Neuron (in vitro differentiated cells): ENCODE measurements at regions not wholly inside any gene's neighbourhood (a gene's known extent, or its start where the extent isn't known, plus 50 kb on each side); places are given as distances from the start of the nearest gene placed in this dataset.

Source experiments
- H2AFZ ChIP-seq: one replicate; pipeline ENCODE4 v1.6.1; 2013; ENCODE audit warnings: low read depth, mild to moderate bottlenecking, inconsistent platforms, low read length, moderate library complexity
- H3K27me3 ChIP-seq: one replicate; pipeline ENCODE4 v1.6.1; 2013; ENCODE audit warnings: low read length; ENCODE audit not compliant: insufficient read depth
- H3K36me3 ChIP-seq: one replicate; pipeline ENCODE4 v1.6.1; 2013; ENCODE audit warnings: low read length; ENCODE audit not compliant: insufficient read depth
- H3K4me1 ChIP-seq: one replicate; pipeline ENCODE4 v1.6.1; 2013; ENCODE audit warnings: low read length; ENCODE audit not compliant: insufficient read depth
- H3K4me3 ChIP-seq: 2 replicates; pipeline ENCODE4 v1.5.1; 2013; ENCODE audit warnings: mild to moderate bottlenecking, low read length, moderate library complexity
- H3K9me3 ChIP-seq: one replicate; pipeline ENCODE4 v1.6.1; 2013; ENCODE audit warnings: low read length

DNA sequence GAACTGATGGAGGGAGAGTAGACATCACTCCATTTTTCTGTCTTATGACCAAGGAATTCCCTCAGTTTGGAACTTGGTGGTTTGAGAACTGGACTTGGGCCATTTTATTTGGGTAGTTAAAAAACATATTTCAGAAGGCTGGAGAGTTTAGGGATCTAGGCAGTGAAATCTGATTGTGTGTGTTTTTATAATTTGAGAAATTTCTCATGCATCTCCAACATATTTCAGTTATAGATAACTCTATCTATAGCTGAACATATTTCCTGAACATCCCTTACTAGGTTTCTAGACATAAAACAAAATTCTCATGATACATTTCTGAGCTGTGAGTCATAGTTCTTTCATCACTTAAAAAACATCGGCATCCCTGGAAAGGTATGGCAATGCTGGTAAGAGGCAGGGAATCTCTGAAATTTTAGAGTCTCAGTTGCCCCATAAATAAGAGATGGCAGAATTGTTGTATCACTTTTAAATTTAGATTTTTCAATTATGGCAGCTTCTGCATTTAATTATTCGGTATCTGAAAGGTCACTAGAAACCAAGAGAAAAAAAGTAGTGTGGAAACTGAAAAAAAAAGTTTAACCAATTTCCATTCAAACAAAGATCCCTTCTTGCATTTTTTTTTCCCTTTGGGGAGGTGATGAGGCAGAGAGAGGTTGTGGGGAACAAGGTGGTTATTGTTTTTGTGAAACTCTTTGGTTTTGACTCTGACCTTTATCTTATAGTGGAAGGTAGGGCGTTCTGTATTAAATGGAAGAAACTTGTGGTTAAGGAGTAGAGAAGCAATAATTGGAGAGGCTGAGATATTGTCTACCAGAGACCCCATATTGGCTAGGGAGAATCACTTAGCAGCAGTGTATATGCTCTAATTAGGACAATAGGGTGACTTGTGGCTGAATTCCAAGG lies 102.9 kb downstream of the FASLG start:
- Histone ChIP-seq H3K36me3 (no peaks in the 10 kb centered on the region), H2AFZ (no peak overlapping the region), H3K27me3 (no peaks in the 10 kb centered on the region), H3K9me3 (no peaks in the 10 kb centered on the region), H3K4me3 (no peak overlapping the region), H3K4me1 (no peaks in the 10 kb centered on the region)

GRCh38 chr1:172763057-172763456 lies 104.2 kb downstream of the FASLG start:
- H2AFZ ChIP-seq: no peak overlapping the region
- H3K4me3 ChIP-seq: no peak overlapping the region
- no peaks in the 10 kb centered on the region for H3K9me3 ChIP-seq
- no peaks in the 10 kb centered on the region for H3K27me3 ChIP-seq
- H3K4me1 ChIP-seq: no peaks in the 10 kb centered on the region
- no peaks in the 10 kb centered on the region for H3K36me3 ChIP-seq

DNA sequence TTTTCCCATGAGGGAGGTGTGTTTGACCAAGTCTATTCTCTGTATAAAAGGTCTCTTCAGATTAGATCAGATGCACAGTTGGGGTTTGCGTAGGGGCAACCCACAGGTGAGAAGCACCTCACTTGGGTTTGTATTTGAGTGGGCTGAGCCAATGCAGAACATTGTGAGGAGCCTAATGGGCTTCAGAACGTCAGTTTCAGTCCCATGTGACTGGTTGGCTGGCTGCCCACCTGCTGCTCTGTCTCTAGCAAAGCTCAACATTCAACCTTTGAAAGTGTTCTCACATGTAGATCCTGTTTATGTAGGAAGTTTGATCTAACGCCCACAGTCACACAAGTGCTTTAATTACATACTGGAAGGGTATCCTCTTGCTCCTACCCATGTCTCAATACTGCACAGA lies 105.5 kb downstream of the FASLG start:
- H3K27me3 ChIP-seq: no peaks in the 10 kb centered on the region
- H3K36me3 ChIP-seq: no peaks in the 10 kb centered on the region
- H3K9me3 ChIP-seq: no peaks in the 10 kb centered on the region
- H3K4me3 ChIP-seq: no peak overlapping the region
- no peak overlapping the region for H2AFZ ChIP-seq
- no peaks in the 10 kb centered on the region for H3K4me1 ChIP-seq

GRCh38 chr1:172766462-172766861 lies 107.6 kb downstream of the FASLG start:
- no peaks in the 10 kb centered on the region for H3K36me3 ChIP-seq
- no peaks in the 10 kb centered on the region for H3K9me3 ChIP-seq

DNA sequence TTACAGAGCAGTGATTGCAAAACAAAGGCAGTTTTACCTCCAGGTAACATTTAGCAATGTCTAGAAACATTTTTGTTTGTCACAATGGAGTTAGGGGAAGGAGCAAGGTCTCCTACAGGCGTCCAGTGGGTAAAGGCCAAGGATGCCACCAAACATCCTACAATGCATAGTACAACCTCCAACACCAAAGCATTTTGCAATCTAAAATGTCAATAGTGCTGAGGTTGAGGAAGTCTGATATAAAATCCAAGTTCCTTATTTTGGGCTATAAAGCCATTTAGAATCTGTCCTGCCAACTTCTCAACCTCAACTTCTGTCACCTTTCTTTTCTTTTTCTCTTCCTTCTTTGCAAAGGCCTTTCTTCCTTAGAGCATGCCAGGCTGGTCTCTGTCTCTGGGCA lies 111.2 kb downstream of the FASLG start:
- Histone ChIP-seq H3K4me3 (no peak overlapping the region), H2AFZ (no peak overlapping the region), H3K36me3 (no peaks in the 10 kb centered on the region), H3K4me1 (no peaks in the 10 kb centered on the region), H3K27me3 (no peaks in the 10 kb centered on the region), H3K9me3 (no peaks in the 10 kb centered on the region)

More at GRCh38 chr1:172766462-172766861, 107.6 kb downstream of the FASLG start:
- Histone ChIP-seq H3K4me3 (no peak overlapping the region), H3K4me1 (no peaks in the 10 kb centered on the region), H2AFZ (no peak overlapping the region), H3K27me3 (no peaks in the 10 kb centered on the region)

DNA sequence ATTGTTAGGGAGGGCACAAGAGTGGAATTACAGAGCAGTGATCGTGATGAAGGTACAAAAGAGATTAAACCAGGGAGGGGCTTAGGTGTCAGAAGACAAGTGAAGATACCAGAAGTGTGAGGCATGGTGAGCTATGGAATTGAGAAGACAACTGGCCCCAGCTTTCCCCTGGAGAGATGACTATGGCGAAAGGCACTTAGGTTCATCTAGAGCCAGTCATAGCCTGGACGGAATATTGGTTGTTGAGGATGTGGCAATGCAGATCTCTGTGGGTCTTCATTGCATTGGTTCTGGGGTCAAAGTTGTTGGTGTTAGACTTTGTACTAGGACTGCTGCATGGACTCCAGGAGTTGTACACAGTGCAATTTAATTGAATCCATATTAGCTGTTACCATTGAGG lies 115.7 kb downstream of the FASLG start:
- Histone ChIP-seq H3K27me3 (no peaks in the 10 kb centered on the region), H3K4me3 (no peak overlapping the region)

DNA sequence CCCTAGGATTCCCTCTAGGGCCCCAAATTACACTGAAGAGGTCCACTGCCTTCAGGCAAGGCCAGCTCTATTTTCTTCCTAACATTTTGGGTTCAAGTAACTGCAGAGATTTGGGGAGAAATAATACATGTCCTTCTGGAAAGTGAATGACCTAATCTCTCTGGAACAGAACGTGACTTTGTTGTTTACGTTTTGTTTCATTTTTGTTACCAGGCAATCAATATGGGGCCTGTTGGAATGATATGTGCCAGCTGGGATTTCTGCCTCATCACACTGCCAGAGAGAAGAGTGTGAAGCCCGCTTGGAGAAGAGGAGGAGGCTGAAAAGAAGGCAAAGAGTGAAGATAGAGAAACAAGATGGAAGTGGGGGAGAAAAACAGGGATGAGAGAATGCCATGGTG lies 116.7 kb downstream of the FASLG start:
- Histone ChIP-seq H3K4me3 (no peak overlapping the region), H3K27me3 (no peaks in the 10 kb centered on the region)

More for the DNA sequence above, 115.7 kb downstream of the FASLG start:
- Histone ChIP-seq H3K9me3 (no peaks in the 10 kb centered on the region), H3K36me3 (no peaks in the 10 kb centered on the region), H3K4me1 (no peaks in the 10 kb centered on the region), H2AFZ (no peak overlapping the region)

DNA sequence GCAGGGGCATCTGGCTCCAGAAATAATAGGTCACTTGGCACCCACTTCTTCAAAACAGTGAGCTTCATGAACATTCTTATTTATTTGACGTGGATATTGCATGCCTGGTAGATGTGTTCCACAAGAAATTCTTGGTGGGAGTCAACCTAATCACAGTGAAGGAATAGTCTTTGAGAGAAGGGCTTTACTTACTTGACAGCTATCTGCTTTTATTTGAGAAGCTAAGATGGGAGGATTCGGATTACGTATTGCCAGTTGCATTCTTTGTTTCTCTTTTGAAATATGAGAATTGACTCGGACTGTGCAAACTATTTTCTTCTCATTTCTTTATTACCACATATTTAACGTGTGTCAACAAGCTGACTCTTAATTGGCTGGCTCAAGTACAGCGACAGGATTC lies 117.2 kb downstream of the FASLG start:
- no peak overlapping the region for H3K4me3 ChIP-seq
- no peaks in the 10 kb centered on the region for H3K36me3 ChIP-seq
- no peaks in the 10 kb centered on the region for H3K27me3 ChIP-seq
- H2AFZ ChIP-seq: no peak overlapping the region
- H3K9me3 ChIP-seq: no peaks in the 10 kb centered on the region
- H3K4me1 ChIP-seq: no peaks in the 10 kb centered on the region

More for the DNA sequence above, 116.7 kb downstream of the FASLG start:
- Histone ChIP-seq H3K9me3 (no peaks in the 10 kb centered on the region), H3K4me1 (no peaks in the 10 kb centered on the region), H2AFZ (no peak overlapping the region), H3K36me3 (no peaks in the 10 kb centered on the region)

DNA sequence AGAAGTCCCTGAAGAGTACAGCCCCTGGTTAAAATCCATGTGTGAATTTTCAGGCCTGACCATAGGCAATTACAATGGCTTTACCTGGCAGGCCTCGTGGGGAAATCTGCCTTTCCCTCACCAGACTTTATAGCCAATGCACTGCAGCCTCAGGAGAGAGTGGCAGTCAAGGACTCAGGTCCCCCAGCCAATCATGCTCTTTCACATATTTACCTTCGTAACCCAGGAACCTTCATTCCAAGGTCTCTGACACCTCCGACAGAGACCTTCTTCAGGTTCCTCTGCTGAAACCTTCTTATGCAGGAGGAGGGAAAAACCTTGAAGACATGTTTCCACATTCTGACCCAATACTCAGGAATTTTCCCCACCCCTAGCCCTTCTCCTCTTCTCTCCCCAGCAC lies 118.9 kb downstream of the FASLG start:
- no peaks in the 10 kb centered on the region for H3K36me3 ChIP-seq
- H3K4me3 ChIP-seq: no peak overlapping the region
- H3K27me3 ChIP-seq: no peaks in the 10 kb centered on the region
- H3K9me3 ChIP-seq: no peaks in the 10 kb centered on the region
- no peak overlapping the region for H2AFZ ChIP-seq
- no peaks in the 10 kb centered on the region for H3K4me1 ChIP-seq

DNA sequence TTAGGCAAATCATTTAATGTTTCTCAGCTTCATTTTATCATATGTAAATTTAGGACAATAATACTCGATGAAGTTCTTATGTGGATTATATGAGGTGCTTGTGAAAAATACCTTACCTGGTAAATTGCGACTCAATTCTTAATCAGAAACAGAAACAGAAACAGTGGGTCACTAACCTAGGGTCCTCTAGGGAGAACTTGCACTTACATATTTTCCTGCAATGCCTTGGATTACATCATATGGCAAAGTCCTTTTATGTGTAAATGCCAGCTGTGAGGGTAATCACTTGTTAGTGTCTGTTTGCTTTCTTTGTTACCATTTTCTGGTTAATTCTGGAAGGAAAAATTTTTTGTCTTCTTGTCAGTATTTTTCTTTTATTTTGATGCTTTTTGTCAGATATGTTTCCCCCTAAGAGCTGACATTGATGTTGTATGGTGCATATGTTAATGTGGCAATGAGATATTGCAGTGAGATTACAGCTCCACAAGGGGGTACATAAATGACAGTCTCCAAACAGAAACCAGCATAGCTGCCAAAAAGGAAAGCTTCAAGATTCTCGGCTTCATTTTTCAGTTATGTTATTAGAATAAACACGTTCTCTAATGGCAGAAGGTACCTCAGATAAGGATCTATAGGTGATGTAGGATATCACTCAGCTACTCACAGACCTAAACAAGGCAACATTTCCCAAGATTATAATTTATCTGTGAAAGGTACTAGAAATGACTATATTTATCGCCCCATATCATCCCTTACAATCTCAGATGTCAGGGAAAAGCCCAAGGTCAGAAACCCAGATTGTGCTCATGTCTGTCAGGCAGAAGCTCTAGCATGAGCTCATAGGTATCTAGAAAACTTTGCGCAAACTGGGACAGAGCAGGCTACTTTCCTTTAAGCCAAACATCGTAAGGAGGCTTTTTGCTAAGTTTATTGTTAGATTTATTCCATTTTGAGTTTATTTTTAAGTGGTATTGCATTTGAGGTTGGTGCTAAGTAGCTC lies 119.9 kb downstream of the FASLG start:
- H3K4me3 ChIP-seq: no peak overlapping the region
- H3K36me3 ChIP-seq: no peaks in the 10 kb centered on the region
- no peak overlapping the region for H2AFZ ChIP-seq
- no peaks in the 10 kb centered on the region for H3K4me1 ChIP-seq
- no peaks in the 10 kb centered on the region for H3K27me3 ChIP-seq
- H3K9me3 ChIP-seq: no peaks in the 10 kb centered on the region

- no peaks in the 10 kb centered on the region for H3K4me1 ChIP-seq
- no peaks in the 10 kb centered on the region for H3K9me3 ChIP-seq
- H3K36me3 ChIP-seq: no peaks in the 10 kb centered on the region
- no peaks in the 10 kb centered on the region for H3K27me3 ChIP-seq
- no peak overlapping the region for H2AFZ ChIP-seq
- no peak overlapping the region for H3K4me3 ChIP-seq
Observed at GRCh38 chr1:172779491-172779890, 120.6 kb downstream of the FASLG start.

DNA sequence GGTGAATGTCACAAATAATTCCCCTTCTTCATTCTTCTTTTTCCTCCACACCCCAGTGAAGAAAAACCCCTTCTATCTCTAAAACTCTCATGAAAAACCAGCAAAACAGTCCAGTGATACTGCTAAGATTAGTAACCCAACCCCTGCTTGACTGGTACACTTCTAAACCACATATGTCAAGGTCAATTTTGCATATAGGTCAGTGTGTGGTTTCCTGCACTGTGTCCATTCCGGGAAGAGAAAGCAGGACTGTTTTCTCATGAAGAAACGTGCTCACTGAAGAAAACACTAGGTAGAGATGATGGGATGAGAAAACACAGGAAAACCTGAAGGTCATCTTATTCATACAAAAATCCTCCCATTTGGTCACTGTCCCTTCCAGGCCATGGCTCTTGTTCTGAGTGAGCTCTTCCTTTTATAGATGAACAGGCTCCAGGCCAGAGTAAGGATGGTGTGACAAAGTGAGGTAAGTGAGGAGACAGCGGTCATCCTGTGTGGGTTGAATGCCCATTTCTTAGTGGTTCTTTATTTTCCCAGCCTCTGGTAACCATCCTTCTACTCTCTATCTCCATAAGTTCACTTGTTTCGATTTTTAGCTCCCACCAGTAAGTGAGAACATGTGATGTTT lies 122.7 kb downstream of the FASLG start:
- Histone ChIP-seq H3K4me3 (no peak overlapping the region), H3K4me1 (no peaks in the 10 kb centered on the region), H3K36me3 (no peaks in the 10 kb centered on the region), H3K9me3 (no peaks in the 10 kb centered on the region), H3K27me3 (no peaks in the 10 kb centered on the region), H2AFZ (no peak overlapping the region)

- no peaks in the 10 kb centered on the region for H3K9me3 ChIP-seq
- H3K36me3 ChIP-seq: no peaks in the 10 kb centered on the region
- H3K4me3 ChIP-seq: no peak overlapping the region
- no peaks in the 10 kb centered on the region for H3K27me3 ChIP-seq
- H3K4me1 ChIP-seq: no peaks in the 10 kb centered on the region
- H2AFZ ChIP-seq: no peak overlapping the region
Observed at GRCh38 chr1:172789840-172790239, 130.9 kb downstream of the FASLG start.
